Endothelial cell (in vitro differentiated cells): ENCODE measurements at regions not wholly inside any gene's neighbourhood (a gene's known extent, or its start where the extent isn't known, plus 50 kb on each side); places are given as distances from the start of the nearest gene placed in this dataset.

ENCODE experiments used
- DNase-seq: peaks from one replicate; pipeline ENCODE4 v3.0.0; 2021; ENCODE audit warnings: low spot score
- H3K27ac Mint-ChIP-seq: one replicate; pipeline ENCODE4 v1.8.0; 2021; ENCODE audit warnings: mixed read lengths, inconsistent platforms; ENCODE audit not compliant: unreplicated experiment
- H3K27me3 Mint-ChIP-seq: one replicate; pipeline ENCODE4 v1.8.0; 2021; ENCODE audit warnings: mild to moderate bottlenecking, moderate library complexity, mixed read lengths, inconsistent platforms; ENCODE audit not compliant: unreplicated experiment
- H3K36me3 Mint-ChIP-seq: one replicate; pipeline ENCODE4 v1.8.0; 2021; ENCODE audit warnings: mild to moderate bottlenecking, low read depth, mixed read lengths, inconsistent platforms; ENCODE audit not compliant: unreplicated experiment
- H3K4me1 Mint-ChIP-seq: one replicate; pipeline ENCODE4 v1.8.0; 2021; ENCODE audit warnings: mild to moderate bottlenecking, mixed read lengths, inconsistent platforms; ENCODE audit not compliant: unreplicated experiment
- H3K4me3 Mint-ChIP-seq: one replicate; pipeline ENCODE4 v1.8.0; 2021; ENCODE audit warnings: mild to moderate bottlenecking, mixed read lengths, inconsistent platforms; ENCODE audit not compliant: unreplicated experiment
- H3K9me3 Mint-ChIP-seq: one replicate; pipeline ENCODE4 v1.8.0; 2021; ENCODE audit warnings: mixed read lengths, inconsistent platforms; ENCODE audit not compliant: unreplicated experiment
- TF ChIP-seq, protein P1 (sequence below): fragments of 200-600 bp; sonication (generic); IDR thresholded peaks from one replicate; pipeline ENCODE4 v1.5.0; 2021; ENCODE audit warnings: antibody characterized with exemption; ENCODE audit not compliant: unreplicated experiment

DNA sequence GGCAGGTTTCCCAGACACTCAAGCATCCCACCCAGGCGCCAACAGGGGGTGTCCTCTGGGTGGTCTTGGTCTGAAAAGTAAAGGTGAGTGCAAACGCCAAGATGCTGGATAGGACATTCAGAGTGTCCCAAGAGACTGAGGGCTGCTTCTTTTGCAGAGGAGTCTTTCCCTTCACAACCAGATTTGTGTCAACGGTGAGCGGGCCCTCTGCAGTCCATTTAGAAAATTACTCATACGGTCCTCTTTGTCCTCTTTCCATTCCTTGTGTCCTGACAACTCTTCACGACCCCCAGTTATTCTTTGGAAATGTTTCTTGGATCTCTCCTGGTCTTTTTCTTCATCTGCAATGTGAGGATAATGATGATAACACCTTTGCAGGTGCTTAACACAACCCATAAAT is 257.8 kb downstream of the CDC5L start:
- Mint-ChIP-seq H3K9me3 (no peaks in the 10 kb centered on the region), H3K27me3 (peaks cover under 1% of the 10 kb centered on the region), H3K36me3 (no peaks in the 10 kb centered on the region), H3K4me3 (no peak overlapping the region), H3K27ac (no peak overlapping the region), H3K4me1 (peaks cover 5% of the 10 kb centered on the region)
- TF ChIP-seq, protein P1, sequence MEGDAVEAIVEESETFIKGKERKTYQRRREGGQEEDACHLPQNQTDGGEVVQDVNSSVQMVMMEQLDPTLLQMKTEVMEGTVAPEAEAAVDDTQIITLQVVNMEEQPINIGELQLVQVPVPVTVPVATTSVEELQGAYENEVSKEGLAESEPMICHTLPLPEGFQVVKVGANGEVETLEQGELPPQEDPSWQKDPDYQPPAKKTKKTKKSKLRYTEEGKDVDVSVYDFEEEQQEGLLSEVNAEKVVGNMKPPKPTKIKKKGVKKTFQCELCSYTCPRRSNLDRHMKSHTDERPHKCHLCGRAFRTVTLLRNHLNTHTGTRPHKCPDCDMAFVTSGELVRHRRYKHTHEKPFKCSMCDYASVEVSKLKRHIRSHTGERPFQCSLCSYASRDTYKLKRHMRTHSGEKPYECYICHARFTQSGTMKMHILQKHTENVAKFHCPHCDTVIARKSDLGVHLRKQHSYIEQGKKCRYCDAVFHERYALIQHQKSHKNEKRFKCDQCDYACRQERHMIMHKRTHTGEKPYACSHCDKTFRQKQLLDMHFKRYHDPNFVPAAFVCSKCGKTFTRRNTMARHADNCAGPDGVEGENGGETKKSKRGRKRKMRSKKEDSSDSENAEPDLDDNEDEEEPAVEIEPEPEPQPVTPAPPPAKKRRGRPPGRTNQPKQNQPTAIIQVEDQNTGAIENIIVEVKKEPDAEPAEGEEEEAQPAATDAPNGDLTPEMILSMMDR: no peak
- DNase-seq: no peak

DNA sequence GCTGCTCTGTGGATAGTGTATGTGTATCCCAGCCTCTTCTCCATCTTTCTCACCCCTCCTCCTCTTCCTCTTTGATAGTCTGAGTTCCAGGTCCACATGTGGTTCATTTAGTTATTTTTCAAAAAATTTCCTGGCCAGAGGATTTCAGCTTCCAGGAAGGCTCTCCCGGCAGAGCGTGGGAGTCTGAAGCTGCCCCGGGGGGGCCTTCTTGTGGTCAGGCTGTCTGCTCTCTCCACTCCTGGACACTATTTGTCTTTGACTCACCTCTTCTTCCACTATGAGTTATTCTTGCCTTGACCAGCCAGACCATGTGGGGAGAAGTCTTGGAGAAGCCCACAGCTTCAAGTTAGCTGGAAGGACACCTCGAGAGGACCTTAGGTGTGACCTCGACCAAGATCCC is 258.8 kb downstream of the CDC5L start:
- Mint-ChIP-seq H3K4me1 (peaks cover 5% of the 10 kb centered on the region), H3K27ac (no peak overlapping the region)
- DNase-seq: no peak

DNA sequence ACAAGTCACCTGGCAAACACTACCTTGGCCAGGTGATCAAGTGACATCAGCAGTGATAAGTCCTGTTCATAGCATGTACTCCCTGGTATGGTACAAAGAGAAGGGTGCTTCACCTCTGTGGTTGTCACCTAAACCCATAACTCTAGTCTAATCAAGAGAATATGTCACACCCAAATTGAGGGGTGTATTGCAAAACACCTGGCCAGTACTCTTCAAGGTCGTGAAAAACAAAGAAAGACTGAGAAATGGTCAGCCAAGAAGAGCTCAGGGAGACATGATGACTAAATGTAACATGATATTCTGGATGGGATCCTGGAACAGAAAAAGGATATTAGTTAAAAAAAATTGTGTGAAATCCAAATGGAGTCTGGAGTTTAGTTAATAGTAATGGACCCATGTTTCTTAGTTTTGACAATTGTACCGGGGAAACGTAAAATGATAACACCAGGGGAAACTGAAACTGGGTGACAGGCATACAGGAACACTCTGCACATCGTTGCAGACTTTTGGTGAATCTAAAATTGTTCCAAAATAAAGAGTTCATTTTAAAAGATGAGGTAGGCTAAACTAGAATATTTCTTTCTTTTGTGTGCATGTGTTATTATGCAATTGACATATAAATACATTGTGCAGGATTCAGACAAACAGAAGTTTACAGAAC is 262.0 kb downstream of the CDC5L start:
- TF ChIP-seq, protein P1: no peak
- no peaks in the 10 kb centered on the region for H3K9me3 Mint-ChIP-seq
- DNase-seq: no peak
- H3K4me1 Mint-ChIP-seq: peaks cover 4% of the 10 kb centered on the region
- peaks cover 1% of the 10 kb centered on the region for H3K27me3 Mint-ChIP-seq
- no peaks in the 10 kb centered on the region for H3K36me3 Mint-ChIP-seq
- no peak overlapping the region for H3K4me3 Mint-ChIP-seq
- H3K27ac Mint-ChIP-seq: no peak overlapping the region

More for the DNA sequence above, 258.8 kb downstream of the CDC5L start:
- Mint-ChIP-seq H3K4me3 (no peak overlapping the region), H3K9me3 (no peaks in the 10 kb centered on the region), H3K36me3 (no peaks in the 10 kb centered on the region), H3K27me3 (no peaks in the 10 kb centered on the region)
- TF ChIP-seq, protein P1: no peak

- no peaks in the 10 kb centered on the region for H3K36me3 Mint-ChIP-seq
- H3K9me3 Mint-ChIP-seq: no peaks in the 10 kb centered on the region
- H3K27ac Mint-ChIP-seq: no peak overlapping the region
- H3K4me3 Mint-ChIP-seq: no peak overlapping the region
- H3K4me1 Mint-ChIP-seq: peaks cover 5% of the 10 kb centered on the region
- TF ChIP-seq, protein P1: no peak
- no peak for DNase-seq
- peaks cover 1% of the 10 kb centered on the region for H3K27me3 Mint-ChIP-seq
Observed at GRCh38 chr6:44650495-44650894, 263.0 kb downstream of the CDC5L start.

DNA sequence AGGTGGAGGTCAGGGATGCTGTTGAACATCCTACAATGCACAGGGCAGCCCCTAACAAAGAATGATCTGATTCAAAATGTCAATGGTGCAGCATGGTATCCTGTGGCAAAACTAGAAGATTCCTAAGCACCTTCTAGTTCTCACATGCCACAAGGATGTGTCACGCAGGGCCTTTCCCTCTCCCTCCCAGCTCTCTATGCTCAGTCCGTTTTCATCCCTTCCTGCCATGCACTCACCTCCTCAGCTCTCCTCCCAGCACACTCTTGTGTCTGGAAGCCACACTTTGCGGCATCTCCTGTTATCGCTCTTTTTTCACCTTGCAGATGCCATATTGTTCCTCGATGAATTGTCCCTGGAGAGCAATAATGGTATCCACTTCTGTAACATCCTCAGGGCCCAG is 263.4 kb downstream of the CDC5L start:
- TF ChIP-seq, protein P1: no peak
- H3K27me3 Mint-ChIP-seq: peaks cover 1% of the 10 kb centered on the region
- no peak for DNase-seq
- no peaks in the 10 kb centered on the region for H3K9me3 Mint-ChIP-seq
- no peak overlapping the region for H3K27ac Mint-ChIP-seq
- peaks cover 6% of the 10 kb centered on the region for H3K4me1 Mint-ChIP-seq
- H3K36me3 Mint-ChIP-seq: no peaks in the 10 kb centered on the region
- no peak overlapping the region for H3K4me3 Mint-ChIP-seq
